SK-N-SH treated with all-trans-retinoic acid at 6 μM for 48 hours (cell line): ENCODE measurements at regions not wholly inside any gene's neighbourhood (a gene's known extent, or its start where the extent isn't known, plus 50 kb on each side); places are given as distances from the start of the nearest gene placed in this dataset.

Experiments used
- ATAC-seq: fragments of 200-7000 bp; cut with Tn5 transposase; 3 replicates; pipeline ENCODE4 v1.9.1; 2020; ENCODE audit warnings: mild to moderate bottlenecking, moderate library complexity
- BACH2 ChIP-seq: fragments of 250-450 bp; sonication (Bioruptor Pico); IDR thresholded peaks from 2 replicates; pipeline ENCODE4 v1.9.0; 2021; ENCODE audit warnings: mild to moderate bottlenecking, borderline replicate concordance
- CSDC2 ChIP-seq: fragments of 250-450 bp; sonication (Bioruptor Pico); IDR thresholded peaks from 2 replicates; pipeline ENCODE4 v1.5.0; 2020; ENCODE audit warnings: mild to moderate bottlenecking, moderate library complexity
- ESRRG ChIP-seq: fragments of 250-450 bp; sonication (Bioruptor Pico); IDR thresholded peaks from 2 replicates; pipeline ENCODE4 v1.6.1; 2021; ENCODE audit warnings: mild to moderate bottlenecking
- OSR1 ChIP-seq: fragments of 250-450 bp; sonication (Bioruptor Pico); IDR thresholded peaks from 2 replicates; pipeline ENCODE4 v1.8.0; 2022; ENCODE audit warnings: moderate library complexity, mild to moderate bottlenecking, inconsistent platforms
- PPARA ChIP-seq: fragments of 250-450 bp; sonication (Bioruptor Pico); IDR thresholded peaks from 2 replicates; pipeline ENCODE4 v1.5.0; 2020; ENCODE audit warnings: mild to moderate bottlenecking, borderline replicate concordance
- RARB ChIP-seq: fragments of 250-450 bp; sonication (Bioruptor Pico); IDR thresholded peaks from 2 replicates; pipeline ENCODE4 v1.8.0; 2021; ENCODE audit warnings: mild to moderate bottlenecking, moderate library complexity
- SNAI2 ChIP-seq: fragments of 250-450 bp; sonication (Bioruptor Pico); IDR thresholded peaks from 2 replicates; pipeline ENCODE4 v1.5.0; 2020; ENCODE audit warnings: mild to moderate bottlenecking, moderate library complexity
- TCF4 ChIP-seq: fragments of 250-450 bp; sonication (Bioruptor Pico); IDR thresholded peaks from 2 replicates; pipeline ENCODE4 v1.8.0; 2021; ENCODE audit warnings: mild to moderate bottlenecking, moderate library complexity, borderline replicate concordance
- TOX ChIP-seq: fragments of 250-450 bp; sonication (Bioruptor Pico); IDR thresholded peaks from 2 replicates; pipeline ENCODE4 v1.8.0; 2021; ENCODE audit warnings: mild to moderate bottlenecking, moderate library complexity, borderline replicate concordance
- TSHZ2 ChIP-seq: fragments of 250-450 bp; sonication (Bioruptor Pico); IDR thresholded peaks from 2 replicates; pipeline ENCODE4 v1.5.0; 2020; ENCODE audit warnings: mild to moderate bottlenecking, moderate library complexity
- ZFP3 ChIP-seq: fragments of 250-450 bp; sonication (Bioruptor Pico); IDR thresholded peaks from 2 replicates; pipeline ENCODE4 v1.5.0; 2020; ENCODE audit warnings: mild to moderate bottlenecking, moderate library complexity
- ZFP30 ChIP-seq: fragments of 450-650 bp; formaldehyde crosslinking; IDR thresholded peaks from 2 replicates; pipeline ENCODE4 v1.5.0; 2022; ENCODE audit warnings: mild to moderate bottlenecking, moderate library complexity
- ZNF565 ChIP-seq: fragments of 450-650 bp; formaldehyde crosslinking; conservative IDR thresholded peaks from 2 replicates; pipeline ENCODE4 v1.5.0; 2020; ENCODE audit warnings: low read depth, mild to moderate bottlenecking, moderate library complexity
- ZNF8 ChIP-seq: fragments of 450-650 bp; formaldehyde crosslinking; IDR thresholded peaks from 2 replicates; pipeline ENCODE4 v1.5.0; 2020; ENCODE audit warnings: mild to moderate bottlenecking, moderate library complexity
- TF ChIP-seq, protein P1 (sequence below): fragments of 250-450 bp; sonication (Bioruptor Pico); IDR thresholded peaks from 2 replicates; pipeline ENCODE4 v1.8.0; 2020; ENCODE audit warnings: mild to moderate bottlenecking, moderate library complexity, borderline replicate concordance
- TF ChIP-seq, protein P2 (sequence below): fragments of 250-450 bp; sonication (Bioruptor Pico); IDR thresholded peaks from 2 replicates; pipeline ENCODE4 v1.5.1; 2021; ENCODE audit warnings: mild to moderate bottlenecking, moderate library complexity
- TF ChIP-seq, protein P3 (sequence below): fragments of 250-450 bp; sonication (Bioruptor Pico); IDR thresholded peaks from 2 replicates; pipeline ENCODE4 v1.5.1; 2020; ENCODE audit warnings: low read depth, mild to moderate bottlenecking, moderate library complexity
- TF ChIP-seq, protein P4 (sequence below): fragments of 250-450 bp; sonication (Bioruptor Pico); IDR thresholded peaks from 2 replicates; pipeline ENCODE4 v1.8.0; 2021; ENCODE audit warnings: low read depth, mild to moderate bottlenecking, moderate library complexity, borderline replicate concordance

- TF ChIP-seq, protein P1, sequence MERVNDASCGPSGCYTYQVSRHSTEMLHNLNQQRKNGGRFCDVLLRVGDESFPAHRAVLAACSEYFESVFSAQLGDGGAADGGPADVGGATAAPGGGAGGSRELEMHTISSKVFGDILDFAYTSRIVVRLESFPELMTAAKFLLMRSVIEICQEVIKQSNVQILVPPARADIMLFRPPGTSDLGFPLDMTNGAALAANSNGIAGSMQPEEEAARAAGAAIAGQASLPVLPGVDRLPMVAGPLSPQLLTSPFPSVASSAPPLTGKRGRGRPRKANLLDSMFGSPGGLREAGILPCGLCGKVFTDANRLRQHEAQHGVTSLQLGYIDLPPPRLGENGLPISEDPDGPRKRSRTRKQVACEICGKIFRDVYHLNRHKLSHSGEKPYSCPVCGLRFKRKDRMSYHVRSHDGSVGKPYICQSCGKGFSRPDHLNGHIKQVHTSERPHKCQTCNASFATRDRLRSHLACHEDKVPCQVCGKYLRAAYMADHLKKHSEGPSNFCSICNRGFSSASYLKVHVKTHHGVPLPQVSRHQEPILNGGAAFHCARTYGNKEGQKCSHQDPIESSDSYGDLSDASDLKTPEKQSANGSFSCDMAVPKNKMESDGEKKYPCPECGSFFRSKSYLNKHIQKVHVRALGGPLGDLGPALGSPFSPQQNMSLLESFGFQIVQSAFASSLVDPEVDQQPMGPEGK (CRISPR knock-in tag), result no peak
- TF ChIP-seq RARB (CRISPR knock-in tag), result no peak
Observed at GRCh38 chr4:73681776-73682175, 58.6 kb upstream of the CXCL8 start (continued).

DNA sequence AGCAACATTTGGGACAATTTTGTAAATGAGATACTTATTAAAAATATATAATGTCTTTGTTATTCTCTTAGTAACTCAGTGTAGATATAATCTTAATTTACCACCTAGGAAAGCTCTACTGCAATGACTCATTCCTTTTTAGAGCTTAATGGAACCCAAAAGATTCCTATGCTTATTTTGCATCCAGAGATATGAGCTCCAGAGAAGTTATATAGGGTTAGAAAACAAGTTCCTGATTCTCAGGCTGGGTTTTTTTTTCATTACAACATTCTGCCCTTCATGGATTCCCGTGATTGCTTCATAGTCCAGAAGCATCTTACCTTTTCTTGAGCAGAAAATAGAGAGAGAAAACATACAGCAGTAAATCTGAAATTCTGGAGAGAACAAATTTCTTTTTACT, 57.9 kb upstream of the CXCL8 start:
- TF ChIP-seq SNAI2 (CRISPR knock-in tag) (no peak), BACH2 (no peak), ZFP30 (CRISPR knock-in tag) (no peak), CSDC2 (no peak), RARB (CRISPR knock-in tag) (no peak)
- TF ChIP-seq, protein P2, sequence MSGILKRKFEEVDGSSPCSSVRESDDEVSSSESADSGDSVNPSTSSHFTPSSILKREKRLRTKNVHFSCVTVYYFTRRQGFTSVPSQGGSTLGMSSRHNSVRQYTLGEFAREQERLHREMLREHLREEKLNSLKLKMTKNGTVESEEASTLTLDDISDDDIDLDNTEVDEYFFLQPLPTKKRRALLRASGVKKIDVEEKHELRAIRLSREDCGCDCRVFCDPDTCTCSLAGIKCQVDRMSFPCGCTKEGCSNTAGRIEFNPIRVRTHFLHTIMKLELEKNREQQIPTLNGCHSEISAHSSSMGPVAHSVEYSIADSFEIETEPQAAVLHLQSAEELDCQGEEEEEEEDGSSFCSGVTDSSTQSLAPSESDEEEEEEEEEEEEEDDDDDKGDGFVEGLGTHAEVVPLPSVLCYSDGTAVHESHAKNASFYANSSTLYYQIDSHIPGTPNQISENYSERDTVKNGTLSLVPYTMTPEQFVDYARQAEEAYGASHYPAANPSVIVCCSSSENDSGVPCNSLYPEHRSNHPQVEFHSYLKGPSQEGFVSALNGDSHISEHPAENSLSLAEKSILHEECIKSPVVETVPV (CRISPR knock-in tag), result no peak
- peak; percentile 52; the same call in 2 of the 3 replicates for ATAC-seq

DNA sequence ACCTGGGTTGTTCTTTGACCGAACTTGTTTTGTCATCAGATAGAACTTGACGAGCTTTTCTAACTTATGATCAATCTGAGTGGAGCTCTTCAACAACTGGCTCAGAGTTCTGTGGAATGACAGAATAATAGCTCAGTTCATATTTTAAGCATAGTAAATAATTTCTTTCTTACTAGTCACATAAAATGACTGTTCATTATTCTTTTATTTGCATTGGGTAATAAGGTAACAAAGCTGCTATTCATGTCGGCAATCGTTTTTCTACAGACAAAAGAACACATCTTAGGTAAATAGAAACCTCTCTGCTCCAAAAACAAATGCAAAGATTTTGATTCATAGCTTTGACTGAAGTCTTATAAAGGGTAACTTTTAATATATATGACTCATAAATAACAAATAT, 57.3 kb upstream of the CXCL8 start:
- no peak for ATAC-seq

More for the DNA sequence above, 57.3 kb upstream of the CXCL8 start:
- TF ChIP-seq, protein P1 (CRISPR knock-in tag), result no peak
- TF ChIP-seq TOX (CRISPR knock-in tag) (no peak), CSDC2 (no peak), ZNF565 (CRISPR knock-in tag) (no peak), ZFP30 (CRISPR knock-in tag) (no peak), OSR1 (CRISPR knock-in tag) (no peak), ZNF8 (CRISPR knock-in tag) (no peak), BACH2 (no peak), ESRRG (CRISPR knock-in tag) (no peak), TCF4 (CRISPR knock-in tag) (no peak), TSHZ2 (no peak), ZFP3 (CRISPR knock-in tag) (no peak), PPARA (CRISPR knock-in tag) (no peak)
- TF ChIP-seq, protein P3, sequence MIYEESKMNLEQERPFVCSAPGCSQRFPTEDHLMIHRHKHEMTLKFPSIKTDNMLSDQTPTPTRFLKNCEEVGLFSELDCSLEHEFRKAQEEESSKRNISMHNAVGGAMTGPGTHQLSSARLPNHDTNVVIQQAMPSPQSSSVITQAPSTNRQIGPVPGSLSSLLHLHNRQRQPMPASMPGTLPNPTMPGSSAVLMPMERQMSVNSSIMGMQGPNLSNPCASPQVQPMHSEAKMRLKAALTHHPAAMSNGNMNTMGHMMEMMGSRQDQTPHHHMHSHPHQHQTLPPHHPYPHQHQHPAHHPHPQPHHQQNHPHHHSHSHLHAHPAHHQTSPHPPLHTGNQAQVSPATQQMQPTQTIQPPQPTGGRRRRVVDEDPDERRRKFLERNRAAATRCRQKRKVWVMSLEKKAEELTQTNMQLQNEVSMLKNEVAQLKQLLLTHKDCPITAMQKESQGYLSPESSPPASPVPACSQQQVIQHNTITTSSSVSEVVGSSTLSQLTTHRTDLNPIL (CRISPR knock-in tag), result no peak
- TF ChIP-seq, protein P4, sequence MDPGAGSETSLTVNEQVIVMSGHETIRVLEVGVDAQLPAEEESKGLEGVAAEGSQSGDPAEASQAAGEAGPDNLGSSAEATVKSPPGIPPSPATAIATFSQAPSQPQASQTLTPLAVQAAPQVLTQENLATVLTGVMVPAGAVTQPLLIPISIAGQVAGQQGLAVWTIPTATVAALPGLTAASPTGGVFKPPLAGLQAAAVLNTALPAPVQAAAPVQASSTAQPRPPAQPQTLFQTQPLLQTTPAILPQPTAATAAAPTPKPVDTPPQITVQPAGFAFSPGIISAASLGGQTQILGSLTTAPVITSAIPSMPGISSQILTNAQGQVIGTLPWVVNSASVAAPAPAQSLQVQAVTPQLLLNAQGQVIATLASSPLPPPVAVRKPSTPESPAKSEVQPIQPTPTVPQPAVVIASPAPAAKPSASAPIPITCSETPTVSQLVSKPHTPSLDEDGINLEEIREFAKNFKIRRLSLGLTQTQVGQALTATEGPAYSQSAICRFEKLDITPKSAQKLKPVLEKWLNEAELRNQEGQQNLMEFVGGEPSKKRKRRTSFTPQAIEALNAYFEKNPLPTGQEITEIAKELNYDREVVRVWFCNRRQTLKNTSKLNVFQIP, result no peak
- TF ChIP-seq, protein P2 (CRISPR knock-in tag), result no peak
